Right cardiac atrium (tissue), 5 donors: ENCODE measurements at regions not wholly inside any gene's neighbourhood (a gene's known extent, or its start where the extent isn't known, plus 50 kb on each side); places are given as distances from the start of the nearest gene placed in this dataset.

Experiments used
- ATAC-seq, 2 donors: fragments of 200-7000 bp; cut with Tn5 transposase; one replicate each; pipeline versions ENCODE4 v1.8.0 to v1.9.1; 2020; ENCODE audit warnings: moderate library complexity in 2 of 2, mild to moderate bottlenecking in 1 of 2
- DNase-seq, 3 donors: peaks; one replicate each; pipeline ENCODE4 v3.0.0-alpha.2; 2020
- H3K27ac ChIP-seq: one replicate; pipeline ENCODE4 v1.5.1; 2013; ENCODE audit warnings: mild to moderate bottlenecking, low read length, control low read depth, moderate library complexity
- H3K27me3 ChIP-seq: one replicate; pipeline ENCODE4 v1.6.1; 2013; ENCODE audit not compliant: control insufficient read depth, insufficient read depth
- H3K4me1 ChIP-seq: one replicate; pipeline ENCODE4 v1.6.1; 2013; ENCODE audit warnings: low read length; ENCODE audit not compliant: control insufficient read depth, insufficient read depth
- H3K4me3 ChIP-seq: one replicate; pipeline ENCODE4 v1.5.1; 2013; ENCODE audit warnings: low read length, control low read depth
- H3K9me3 ChIP-seq: one replicate; pipeline ENCODE4 v1.6.1; 2013; ENCODE audit warnings: low read length; ENCODE audit not compliant: control insufficient read depth
- WGBS: extraction: QIAGEN DNeasy Blood & Tissue Kit; methylation state at CpG from one replicate; pipeline ENCODE4 v1.1.7; 2013; 5-methylcytosine and 5-hydroxymethylcytosine counted together
- intact Hi-C, 4 donors: fragments of 100-400 bp; cut with DNase I; formaldehyde crosslinking; loops; one replicate each; pipeline versions ENCODE4 v1.11.0 to v1.14.0; 2022 to 2023
- donor health status: healthy with polysubstance abuse.
- donor health status: DM: no; HTN: yes; CAD: no.
- donor health status: DM: no; HTN: no; CAD: no.
- donor health status: DM: no; HTN: yes; CAD: no; lungs with severe emphysema.
- donor health status: DM: yes; HTN: yes; CAD: no.

GRCh38 chr16:79901522-79901921 is 301.0 kb upstream of the MAF start:
- no peak overlapping the region for H3K4me3 ChIP-seq
- ATAC-seq (no peak), DNase-seq (no peak)
- H3K27ac ChIP-seq = no peak overlapping the region
- H3K27me3 ChIP-seq = no peaks in the 10 kb centered on the region
- intact Hi-C loops = no loop called here
- no peaks in the 10 kb centered on the region for H3K9me3 ChIP-seq
- no peaks in the 10 kb centered on the region for H3K4me1 ChIP-seq
- 95% methylated on average over 4 of the region's 4 CpGs for WGBS

- DNase-seq (no peak), ATAC-seq (no peak)
- H3K4me3 ChIP-seq = no peak overlapping the region
- H3K9me3 ChIP-seq = no peaks in the 10 kb centered on the region
- intact Hi-C loops = no loop called here
- no peak overlapping the region for H3K27ac ChIP-seq
- no peaks in the 10 kb centered on the region for H3K27me3 ChIP-seq
- H3K4me1 ChIP-seq = no peaks in the 10 kb centered on the region
These were observed 299.2 kb upstream of the MAF start for GRCh38 chr16:79899716-79900115.

GRCh38 chr16:79899316-79899715 is 298.8 kb upstream of the MAF start:
- intact Hi-C loops = no loop called here
- Histone ChIP-seq H3K4me1 (no peaks in the 10 kb centered on the region), H3K9me3 (no peaks in the 10 kb centered on the region), H3K4me3 (no peak overlapping the region), H3K27me3 (no peaks in the 10 kb centered on the region), H3K27ac (no peak overlapping the region)
- ATAC-seq (no peak), DNase-seq (no peak)
- 90% methylated on average over 3 of the region's 3 CpGs for WGBS

GRCh38 chr16:79898703-79899102 is 298.2 kb upstream of the MAF start:
- no peak overlapping the region for H3K4me3 ChIP-seq
- WGBS = 98% methylated on average over 3 of the region's 3 CpGs
- DNase-seq (no peak), ATAC-seq (no peak)
- intact Hi-C loops = no loop called here
- H3K4me1 ChIP-seq = no peaks in the 10 kb centered on the region
- H3K27me3 ChIP-seq = no peaks in the 10 kb centered on the region
- no peaks in the 10 kb centered on the region for H3K9me3 ChIP-seq
- no peak overlapping the region for H3K27ac ChIP-seq

GRCh38 chr16:79897453-79898146 is 297.1 kb upstream of the MAF start:
- peak; percentile 40 to 73 for ATAC-seq
- 54% methylated on average over 8 of the region's 8 CpGs for WGBS

GRCh38 chr16:79897104-79897452 is 296.5 kb upstream of the MAF start:
- intact Hi-C loops = no loop called here
- no peak for ATAC-seq
- WGBS = 56% methylated on average over 2 of the region's 2 CpGs

More at GRCh38 chr16:79897453-79898146, 297.1 kb upstream of the MAF start:
- no peak for DNase-seq
- no peaks in the 10 kb centered on the region for H3K9me3 ChIP-seq
- H3K27ac ChIP-seq = no peak overlapping the region
- no peaks in the 10 kb centered on the region for H3K4me1 ChIP-seq
- H3K27me3 ChIP-seq = no peaks in the 10 kb centered on the region
- H3K4me3 ChIP-seq = no peak overlapping the region
- intact Hi-C loops = no loop called here

GRCh38 chr16:79895917-79896203 is 295.3 kb upstream of the MAF start:
- Histone ChIP-seq H3K9me3 (no peaks in the 10 kb centered on the region), H3K27ac (no peak overlapping the region), H3K27me3 (no peaks in the 10 kb centered on the region), H3K4me3 (no peak overlapping the region), H3K4me1 (no peaks in the 10 kb centered on the region)
- no peak for DNase-seq
- ATAC-seq = no peak
- 86% methylated on average over 6 of the region's 6 CpGs for WGBS
- intact Hi-C loops = no loop called here

More at GRCh38 chr16:79897104-79897452, 296.5 kb upstream of the MAF start:
- Histone ChIP-seq H3K9me3 (no peaks in the 10 kb centered on the region), H3K27ac (no peak overlapping the region), H3K27me3 (no peaks in the 10 kb centered on the region), H3K4me3 (no peak overlapping the region), H3K4me1 (no peaks in the 10 kb centered on the region)
- no peak for DNase-seq

GRCh38 chr16:79895053-79895916 is 294.7 kb upstream of the MAF start:
- 91% methylated on average over 10 of the region's 10 CpGs for WGBS
- Histone ChIP-seq H3K27ac (no peak overlapping the region), H3K27me3 (no peaks in the 10 kb centered on the region), H3K4me1 (no peaks in the 10 kb centered on the region), H3K4me3 (no peak overlapping the region), H3K9me3 (no peaks in the 10 kb centered on the region)
- ATAC-seq (no peak), DNase-seq (no peak)
- intact Hi-C loops = no loop called here

- Histone ChIP-seq H3K27ac (no peak overlapping the region), H3K4me3 (no peak overlapping the region), H3K27me3 (no peaks in the 10 kb centered on the region), H3K9me3 (no peaks in the 10 kb centered on the region), H3K4me1 (no peaks in the 10 kb centered on the region)
- no peak for DNase-seq
- ATAC-seq = no peak
- 94% methylated on average over 3 of the region's 3 CpGs for WGBS
- intact Hi-C loops = no loop called here
These were observed 292.9 kb upstream of the MAF start for GRCh38 chr16:79893445-79893844.

GRCh38 chr16:79892278-79892677 is 291.7 kb upstream of the MAF start:
- no peak overlapping the region for H3K4me3 ChIP-seq
- intact Hi-C loops = no loop called here
- no peaks in the 10 kb centered on the region for H3K4me1 ChIP-seq
- WGBS = 95% methylated on average over 3 of the region's 3 CpGs
- H3K27ac ChIP-seq = no peak overlapping the region
- no peak for ATAC-seq
- H3K9me3 ChIP-seq = no peaks in the 10 kb centered on the region
- H3K27me3 ChIP-seq = no peaks in the 10 kb centered on the region
- no peak for DNase-seq

- no peak overlapping the region for H3K4me3 ChIP-seq
- ATAC-seq = no peak
- intact Hi-C loops = no loop called here
- no peaks in the 10 kb centered on the region for H3K4me1 ChIP-seq
- no peaks in the 10 kb centered on the region for H3K27me3 ChIP-seq
- H3K9me3 ChIP-seq = no peaks in the 10 kb centered on the region
- H3K27ac ChIP-seq = no peak overlapping the region
- no peak for DNase-seq
- WGBS = 80% methylated on average over 6 of the region's 6 CpGs
These were observed 290.9 kb upstream of the MAF start for GRCh38 chr16:79891458-79891857.
